Astrocyte of the cerebellum (primary cell): ENCODE measurements at regions not wholly inside any gene's neighbourhood (a gene's known extent, or its start where the extent isn't known, plus 50 kb on each side); places are given as distances from the start of the nearest gene placed in this dataset.
"Not testable (repeated sequence)": the region's sequence is repeated elsewhere in the genome, so short reads cannot be mapped to it uniquely, and the experiment has no call there.

ENCODE experiments used
- DNase-seq: peaks from one replicate; pipeline ENCODE4 v3.0.0-alpha.2; 2011; ENCODE audit warnings: low read depth
- H3K4me3 ChIP-seq: 2 replicates; pipeline ENCODE4 v1.5.1; 2011; ENCODE audit warnings: mild to moderate bottlenecking, low read depth, low read length, moderate library complexity
- in situ Hi-C: cut with HindIII; loops from 2 replicates; pipeline ENCODE4 v1.10.0; 2017; ENCODE audit warnings: low sequenced_read_pairs
- TF ChIP-seq, protein P1 (sequence below): IDR thresholded peaks from 2 replicates; pipeline ENCODE4 v1.5.1; 2012; ENCODE audit warnings: low read length, low read depth, moderate library complexity, mild to moderate bottlenecking; ENCODE audit errors: missing control alignments

GRCh38 chr12:131363393-131363792 lies 347.5 kb upstream of the SFSWAP start:
- H3K4me3 ChIP-seq = no peak overlapping the region
- DNase-seq = no peak
- in situ Hi-C loops = no loop called here
- TF ChIP-seq, protein P1, sequence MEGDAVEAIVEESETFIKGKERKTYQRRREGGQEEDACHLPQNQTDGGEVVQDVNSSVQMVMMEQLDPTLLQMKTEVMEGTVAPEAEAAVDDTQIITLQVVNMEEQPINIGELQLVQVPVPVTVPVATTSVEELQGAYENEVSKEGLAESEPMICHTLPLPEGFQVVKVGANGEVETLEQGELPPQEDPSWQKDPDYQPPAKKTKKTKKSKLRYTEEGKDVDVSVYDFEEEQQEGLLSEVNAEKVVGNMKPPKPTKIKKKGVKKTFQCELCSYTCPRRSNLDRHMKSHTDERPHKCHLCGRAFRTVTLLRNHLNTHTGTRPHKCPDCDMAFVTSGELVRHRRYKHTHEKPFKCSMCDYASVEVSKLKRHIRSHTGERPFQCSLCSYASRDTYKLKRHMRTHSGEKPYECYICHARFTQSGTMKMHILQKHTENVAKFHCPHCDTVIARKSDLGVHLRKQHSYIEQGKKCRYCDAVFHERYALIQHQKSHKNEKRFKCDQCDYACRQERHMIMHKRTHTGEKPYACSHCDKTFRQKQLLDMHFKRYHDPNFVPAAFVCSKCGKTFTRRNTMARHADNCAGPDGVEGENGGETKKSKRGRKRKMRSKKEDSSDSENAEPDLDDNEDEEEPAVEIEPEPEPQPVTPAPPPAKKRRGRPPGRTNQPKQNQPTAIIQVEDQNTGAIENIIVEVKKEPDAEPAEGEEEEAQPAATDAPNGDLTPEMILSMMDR = no peak

DNA sequence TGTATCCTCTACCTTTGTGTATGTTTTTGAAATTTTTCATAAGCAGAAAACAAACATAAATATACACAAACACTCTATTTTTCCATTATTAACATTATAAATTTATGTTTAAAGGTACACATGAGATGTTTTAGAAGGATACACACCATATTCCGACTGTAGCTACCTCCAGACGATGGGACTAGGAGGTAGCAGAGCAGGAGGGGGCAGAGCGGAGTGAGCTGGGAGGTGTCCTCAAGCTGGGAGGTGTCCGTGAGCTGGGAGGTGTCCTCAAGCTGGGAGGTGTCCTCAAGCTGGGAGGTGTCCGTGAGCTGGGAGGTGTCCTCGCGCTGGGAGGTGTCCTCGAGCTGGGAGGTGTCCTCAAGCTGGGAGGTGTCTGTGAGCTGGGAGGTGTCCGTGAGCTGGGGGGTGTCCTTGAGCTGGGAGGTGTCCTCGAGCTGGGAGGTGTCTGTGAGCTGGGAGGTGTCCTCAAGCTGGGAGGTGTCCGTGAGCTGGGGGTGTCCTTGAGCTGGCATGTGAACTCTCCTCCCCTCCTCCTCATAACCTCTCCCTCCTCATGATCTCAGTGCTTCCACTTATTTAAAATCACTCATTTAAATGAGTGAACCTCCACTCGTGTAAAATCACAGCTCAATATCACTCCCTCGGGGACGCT lies 346.9 kb upstream of the SFSWAP start:
- TF ChIP-seq, protein P1 = no peak
- in situ Hi-C loops = no loop called here
- no peak for DNase-seq
- H3K4me3 ChIP-seq = no peak overlapping the region

GRCh38 chr12:131364903-131365820 lies 345.7 kb upstream of the SFSWAP start:
- no peak for DNase-seq
- TF ChIP-seq, protein P1 = no peak
- H3K4me3 ChIP-seq = no peak overlapping the region
- in situ Hi-C loops = no loop called here

DNA sequence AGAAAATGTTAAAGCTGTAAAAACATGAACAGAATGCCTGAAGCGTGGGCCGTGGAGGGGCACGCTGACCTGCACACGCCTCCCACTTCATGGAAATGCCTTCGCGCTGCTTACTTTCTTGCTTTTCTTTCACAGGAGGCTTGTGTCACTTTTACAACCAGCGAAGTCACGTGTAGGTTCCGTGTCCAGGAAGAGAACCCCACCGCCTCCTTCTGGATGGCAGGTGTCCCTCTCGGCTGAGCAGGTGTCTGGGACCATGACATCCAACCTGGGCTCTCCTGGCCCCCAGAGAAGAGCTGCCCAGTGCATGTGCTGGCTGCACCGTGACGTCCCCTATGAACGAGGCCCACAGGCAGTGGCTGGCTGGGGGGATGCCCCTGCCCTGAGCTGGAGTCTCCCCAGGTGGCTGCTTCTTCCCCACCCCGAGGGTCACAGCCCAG lies 345.0 kb upstream of the SFSWAP start:
- TF ChIP-seq, protein P1 = no peak
- DNase-seq = no peak
- no peak overlapping the region for H3K4me3 ChIP-seq
- in situ Hi-C loops = no loop called here

DNA sequence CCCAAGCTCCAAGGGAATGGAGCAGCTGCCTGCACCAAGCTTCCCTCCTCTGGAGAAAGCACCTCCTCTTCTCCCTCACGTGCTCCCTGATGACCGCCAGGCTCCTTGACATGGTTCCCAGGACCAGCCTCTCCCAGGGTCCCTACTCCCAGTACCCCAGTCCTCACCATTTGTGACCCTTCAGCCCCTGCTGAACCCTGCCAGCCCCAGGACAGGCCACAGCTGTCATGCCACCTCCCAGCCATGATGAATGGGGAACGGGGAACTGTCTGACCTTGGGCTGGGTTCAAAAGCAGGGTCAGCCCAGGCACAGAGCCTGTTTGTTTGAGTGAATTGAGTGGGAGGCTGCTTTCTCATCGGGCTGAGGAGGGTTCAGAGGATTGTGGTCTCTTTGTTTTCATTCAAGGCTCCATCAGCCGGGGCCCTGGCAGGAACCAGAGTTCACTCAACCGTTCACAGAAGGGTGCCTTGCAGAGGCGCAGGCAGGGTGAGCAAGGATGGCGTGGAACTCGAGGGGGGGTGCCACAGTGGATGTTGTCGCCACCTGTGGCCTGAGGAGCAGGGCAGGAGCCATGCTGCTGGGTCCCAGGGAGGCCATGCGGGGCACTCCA lies 344.5 kb upstream of the SFSWAP start:
- DNase-seq = no peak
- TF ChIP-seq, protein P1 = no peak
- in situ Hi-C loops = no loop called here
- no peak overlapping the region for H3K4me3 ChIP-seq

DNA sequence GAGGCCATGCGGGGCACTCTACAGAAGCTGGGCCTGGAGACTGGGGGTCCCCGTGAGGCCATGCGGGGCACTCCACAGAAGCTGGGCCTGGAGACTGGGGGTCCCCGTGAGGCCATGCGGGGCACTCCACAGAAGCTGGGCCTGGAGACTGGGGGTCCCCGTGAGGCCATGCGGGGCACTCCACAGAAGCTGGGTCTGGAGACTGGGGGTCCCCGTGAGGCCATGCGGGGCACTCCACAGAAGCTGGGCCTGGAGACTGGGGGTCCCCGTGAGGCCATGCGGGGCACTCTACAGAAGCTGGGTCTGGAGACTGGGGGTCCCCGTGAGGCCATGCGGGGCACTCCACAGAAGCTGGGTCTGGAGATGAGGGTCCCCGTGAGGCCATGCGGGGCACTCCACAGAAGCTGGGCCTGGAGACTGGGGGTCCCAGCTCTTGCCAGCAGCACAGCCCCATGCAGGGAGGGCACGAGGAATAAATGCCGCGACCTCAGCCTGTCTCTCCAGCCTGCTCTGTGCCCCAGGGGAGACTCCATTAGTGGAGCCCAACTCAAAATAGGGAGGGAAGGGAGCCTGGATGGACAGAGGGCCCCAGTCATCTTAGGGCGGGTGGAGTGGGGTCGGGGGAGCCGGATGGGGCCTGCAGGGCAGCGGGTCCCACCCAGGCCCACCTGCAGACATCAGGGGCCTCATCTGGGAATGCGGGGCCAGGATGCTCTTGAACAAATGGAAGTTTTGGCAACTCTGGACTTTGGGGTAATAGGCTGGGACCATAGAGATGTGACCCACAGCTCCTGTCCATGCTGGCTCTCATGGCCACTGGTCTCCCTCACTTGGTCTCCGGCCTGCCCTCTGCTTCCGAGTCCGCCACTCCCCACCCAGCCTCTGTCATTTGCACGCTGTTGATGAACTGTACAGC lies 343.6 kb upstream of the SFSWAP start:
- H3K4me3 ChIP-seq, in situ Hi-C loops, DNase-seq: not testable (repeated sequence)
